Gastroesophageal sphincter (tissue), 4 donors: ENCODE measurements at regions not wholly inside any gene's neighbourhood (a gene's known extent, or its start where the extent isn't known, plus 50 kb on each side); places are given as distances from the start of the nearest gene placed in this dataset.

Experiments used
- ATAC-seq: fragments of 150-250 bp; one replicate; pipeline ENCODE4 v1.9.1; 2016; ENCODE audit warnings: mild to moderate bottlenecking, moderate library complexity
- H3K27ac ChIP-seq, 4 donors: fragments of 200-600 bp; sonication (generic) in 3 of 4; 1 replicate in 3 of 4; 2 replicates in 1 of 4; pipeline ENCODE4 v1.5.1; 2016 to 2019
- H3K27me3 ChIP-seq: fragments of 200-600 bp; sonication (generic); one replicate; pipeline ENCODE4 v1.5.1; 2019
- H3K36me3 ChIP-seq, 2 donors: fragments of 200-600 bp; sonication (generic); one replicate each; pipeline ENCODE4 v1.5.1; 2019; ENCODE audit warnings: control low read depth in 1 of 2
- H3K4me1 ChIP-seq, 3 donors: fragments of 200-600 bp; sonication (generic); 1 replicate in 2 of 3; 2 replicates in 1 of 3; pipeline ENCODE4 v1.5.1; 2016 to 2019; ENCODE audit warnings: control low read depth in 2 of 3
- H3K4me3 ChIP-seq, 2 donors: fragments of 200-600 bp; sonication (generic); one replicate each; pipeline ENCODE4 v1.5.1; 2019; ENCODE audit warnings: mild to moderate bottlenecking in 1 of 2, moderate library complexity in 1 of 2
- H3K9me3 ChIP-seq, 3 donors: fragments of 200-600 bp; sonication (generic); one replicate each; pipeline ENCODE4 v1.5.1; 2017 to 2019; ENCODE audit warnings: control low read depth in 2 of 3
- CTCF ChIP-seq, 4 experiments: fragments of 200-600 bp in 2 of 4; fragments of 450-650 bp in 2 of 4; sonication (generic) in 1 of 4; IDR thresholded peaks; one replicate each; pipeline ENCODE4 v1.5.1; 2017 to 2019; ENCODE audit warnings: antibody characterized with exemption in 4 of 4, mild to moderate bottlenecking in 2 of 4, moderate library complexity in 2 of 4
- EP300 ChIP-seq: sonication (generic); formaldehyde crosslinking; IDR thresholded peaks from one replicate; pipeline ENCODE4 v1.6.1; 2017; ENCODE audit warnings: antibody characterized with exemption, mild to moderate bottlenecking
- POLR2A ChIP-seq, 2 donors: fragments of 450-650 bp; IDR thresholded peaks; one replicate each; pipeline ENCODE4 v1.6.1; 2017; ENCODE audit warnings: antibody characterized with exemption in 2 of 2, mild to moderate bottlenecking in 2 of 2, moderate library complexity in 1 of 2
- POLR2AphosphoS5 ChIP-seq: sonication (generic); formaldehyde crosslinking; IDR thresholded peaks from one replicate; pipeline ENCODE4 v1.6.1; 2017; ENCODE audit warnings: antibody characterized with exemption
- WGBS, 2 donors: methylation state at CpG; one replicate each; pipeline ENCODE4 v1.1.5; 2018; ENCODE audit warnings: low coverage in 1 of 2; 5-methylcytosine and 5-hydroxymethylcytosine counted together

DNA sequence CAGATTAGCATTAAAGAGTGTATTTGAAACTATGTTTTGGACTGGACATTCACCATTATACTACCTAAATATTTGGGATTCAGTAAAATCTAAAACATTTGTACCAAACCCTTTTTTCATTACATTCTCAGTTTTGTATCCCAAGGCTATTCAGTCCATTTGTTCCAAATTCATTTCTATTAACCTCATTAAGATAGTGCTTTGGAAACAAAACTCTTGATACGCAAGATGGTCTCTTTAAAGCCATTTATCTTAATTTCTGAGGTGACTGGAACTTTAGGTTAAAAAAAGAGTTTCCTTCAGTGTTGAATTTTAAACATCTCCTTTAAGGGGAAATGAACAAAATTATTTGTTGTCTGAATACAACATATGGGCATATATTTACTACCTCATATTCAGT, 702.5 kb upstream of the GRAMD2B start:
- Histone ChIP-seq H3K4me3 (no peak overlapping the region), H3K9me3 (no peaks in the 10 kb centered on the region), H3K27ac (no peak overlapping the region), H3K27me3 (no peaks in the 10 kb centered on the region), H3K4me1 (no peaks in the 10 kb centered on the region), H3K36me3 (no peaks in the 10 kb centered on the region)
- TF ChIP-seq CTCF (IDR thresholded peaks at IDR 0.05) (no peak), POLR2AphosphoS5 (no peak), EP300 (no peak), POLR2A (IDR thresholded peaks at IDR 0.05) (no peak)
- no peak for ATAC-seq
- WGBS, 2 donors = 100% methylated on average over 1 of the region's 1 CpG

- Histone ChIP-seq H3K27me3 (no peaks in the 10 kb centered on the region), H3K4me1 (no peaks in the 10 kb centered on the region), H3K36me3 (no peaks in the 10 kb centered on the region), H3K27ac (no peak overlapping the region), H3K4me3 (no peak overlapping the region), H3K9me3 (no peaks in the 10 kb centered on the region)
- ATAC-seq = no peak
- no peak for TF ChIP-seq POLR2AphosphoS5
- TF ChIP-seq EP300 = no peak
- no peak for TF ChIP-seq POLR2A (IDR thresholded peaks at IDR 0.05)
- TF ChIP-seq CTCF (IDR thresholded peaks at IDR 0.05) = no peak
- 92% methylated on average over 1 of the region's 1 CpG; no CpG with 5 or more reads in 1 of the 2 donors for WGBS, 2 donors
These were observed 700.7 kb upstream of the GRAMD2B start for GRCh38 chr5:125722550-125722949.

DNA sequence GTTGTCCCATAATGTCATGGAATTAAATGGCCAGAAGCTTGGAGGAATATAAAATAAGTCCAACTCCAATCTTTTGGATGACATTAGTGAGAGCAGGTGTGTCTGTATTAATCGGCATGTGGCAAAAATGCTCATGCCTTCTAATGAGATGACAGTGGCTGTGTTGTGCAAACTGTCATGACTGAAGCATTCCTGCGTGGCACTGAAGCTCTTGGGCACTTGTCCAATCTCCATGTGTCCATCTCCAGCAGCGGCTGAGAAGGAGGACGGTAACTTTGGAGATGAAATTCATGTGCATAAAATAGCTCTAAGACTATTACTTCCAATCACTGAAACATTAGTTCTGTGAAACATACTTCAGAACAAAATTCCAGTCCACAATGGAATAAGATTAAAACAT, 697.5 kb upstream of the GRAMD2B start:
- H3K27ac ChIP-seq = no peak overlapping the region
- TF ChIP-seq CTCF (IDR thresholded peaks at IDR 0.05) = no peak
- TF ChIP-seq EP300 = no peak
- TF ChIP-seq POLR2AphosphoS5 = no peak
- H3K27me3 ChIP-seq = no peaks in the 10 kb centered on the region
- H3K36me3 ChIP-seq = no peaks in the 10 kb centered on the region
- H3K4me3 ChIP-seq = no peak overlapping the region
- ATAC-seq = no peak
- H3K9me3 ChIP-seq = no peaks in the 10 kb centered on the region
- no peaks in the 10 kb centered on the region for H3K4me1 ChIP-seq
- WGBS, 2 donors = 62 to 65% methylated on average over 3 to 4 of the region's 4 CpGs

- ATAC-seq = no peak
- Histone ChIP-seq H3K9me3 (peaks cover 0 to 1% (median 0%) of the 10 kb centered on the region in 3 donors), H3K36me3 (no peaks in the 10 kb centered on the region), H3K4me3 (no peak overlapping the region), H3K27me3 (no peaks in the 10 kb centered on the region), H3K4me1 (no peaks in the 10 kb centered on the region), H3K27ac (no peak overlapping the region)
- WGBS, 2 donors = 100% methylated on average over 1 of the region's 3 CpGs; no CpG with 5 or more reads in 1 of the 2 donors
- no peak for TF ChIP-seq EP300
- TF ChIP-seq POLR2A (IDR thresholded peaks at IDR 0.05) = no peak
- TF ChIP-seq POLR2AphosphoS5 = no peak
- TF ChIP-seq CTCF (IDR thresholded peaks at IDR 0.05) = no peak
These were observed 679.3 kb upstream of the GRAMD2B start for GRCh38 chr5:125743939-125744338.

DNA sequence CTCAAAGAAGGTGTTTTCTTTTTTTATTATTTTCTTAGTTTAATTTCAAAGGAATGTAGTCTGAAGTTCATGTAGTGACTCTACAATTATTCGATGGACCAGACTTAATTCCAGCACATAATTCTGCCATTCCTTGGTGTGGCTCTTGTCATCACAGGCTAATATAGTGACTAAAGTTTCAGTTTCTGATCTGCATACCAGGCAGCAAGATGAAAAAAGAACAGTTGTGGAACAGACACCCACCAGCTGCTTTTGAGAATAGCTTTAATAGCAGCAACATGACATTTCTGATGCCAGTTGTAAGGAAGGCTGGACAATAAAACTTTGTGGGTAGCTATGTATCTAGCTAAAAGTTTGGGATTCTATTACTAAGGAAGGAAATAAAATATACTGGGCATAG, 676.3 kb upstream of the GRAMD2B start:
- Histone ChIP-seq H3K36me3 (no peaks in the 10 kb centered on the region), H3K9me3 (no peaks in the 10 kb centered on the region), H3K27ac (no peak overlapping the region), H3K27me3 (no peaks in the 10 kb centered on the region), H3K4me3 (no peak overlapping the region), H3K4me1 (no peaks in the 10 kb centered on the region)
- ATAC-seq = no peak
- TF ChIP-seq CTCF (IDR thresholded peaks at IDR 0.05) = no peak
- TF ChIP-seq POLR2A (IDR thresholded peaks at IDR 0.05) = no peak
- TF ChIP-seq EP300 = no peak
- no peak for TF ChIP-seq POLR2AphosphoS5
- 85 to 88% methylated on average over 1 of the region's 1 CpG for WGBS, 2 donors
